IPS-NIHi11 (cell line): ENCODE measurements at regions not wholly inside any gene's neighbourhood (a gene's known extent, or its start where the extent isn't known, plus 50 kb on each side); places are given as distances from the start of the nearest gene placed in this dataset.
"Not testable (repeated sequence)": the region's sequence is repeated elsewhere in the genome, so short reads cannot be mapped to it uniquely, and the experiment has no call there.

Source experiments
- DNase-seq: peaks from one replicate; pipeline ENCODE4 v3.0.0; 2012; ENCODE audit warnings: mixed read lengths, low spot score

DNA sequence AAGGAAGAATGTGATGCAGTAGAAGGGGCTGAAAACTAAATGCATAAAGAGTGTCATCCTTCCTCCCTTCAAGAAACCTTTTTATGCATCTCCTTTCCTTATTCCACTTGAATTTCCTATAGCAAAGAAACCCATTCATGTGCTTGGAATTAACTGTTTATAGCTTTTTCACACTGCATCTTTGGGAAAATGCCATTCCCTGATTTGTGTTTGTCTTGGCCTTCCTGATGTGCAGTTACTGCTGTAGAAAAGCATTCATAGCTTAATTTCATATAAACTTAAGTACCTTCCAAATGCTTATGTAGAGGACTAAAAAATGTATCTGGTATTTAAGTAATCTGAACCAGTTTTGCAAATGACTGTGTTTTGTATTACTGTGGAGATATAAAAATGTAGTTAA lies 61.8 kb downstream of the SDR9C7 start:
- no peak for DNase-seq

DNA sequence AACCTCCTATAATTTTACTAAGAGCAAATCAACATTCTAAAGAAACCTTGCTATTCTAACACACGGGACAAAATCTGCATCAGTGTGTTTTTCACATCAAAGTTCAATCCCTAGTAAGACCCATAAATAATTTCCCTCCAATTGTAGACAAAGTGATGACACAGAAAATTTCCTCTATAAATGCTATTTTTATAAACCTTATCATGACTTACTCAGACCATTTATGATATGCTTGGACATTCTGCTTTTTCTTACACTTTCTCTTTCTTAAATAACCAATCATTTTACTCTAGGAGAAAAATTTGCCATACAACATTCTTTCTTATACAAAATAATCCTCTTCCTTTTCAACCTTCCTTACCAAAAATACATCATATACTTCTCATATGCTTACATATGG lies 67.0 kb downstream of the SDR9C7 start:
- no peak for DNase-seq

DNA sequence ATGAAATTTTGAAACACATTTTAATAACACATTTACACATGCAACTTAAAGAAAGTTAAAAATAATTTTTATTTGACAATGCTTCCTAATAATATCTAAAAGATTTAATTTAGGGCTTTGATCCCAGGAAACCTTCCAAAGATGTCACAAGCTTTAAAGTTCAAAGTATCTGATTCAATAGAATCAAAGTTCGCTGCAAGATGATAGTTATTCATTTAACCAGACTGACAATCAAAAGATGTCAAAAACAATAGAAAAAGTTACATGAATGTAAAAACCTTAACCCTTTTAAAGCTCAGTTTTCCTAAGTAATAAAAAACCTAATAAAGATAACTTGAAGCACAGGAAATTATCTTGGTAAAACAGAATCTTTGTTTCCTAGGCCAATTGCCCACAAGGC lies 67.7 kb downstream of the SDR9C7 start:
- no peak for DNase-seq

DNA sequence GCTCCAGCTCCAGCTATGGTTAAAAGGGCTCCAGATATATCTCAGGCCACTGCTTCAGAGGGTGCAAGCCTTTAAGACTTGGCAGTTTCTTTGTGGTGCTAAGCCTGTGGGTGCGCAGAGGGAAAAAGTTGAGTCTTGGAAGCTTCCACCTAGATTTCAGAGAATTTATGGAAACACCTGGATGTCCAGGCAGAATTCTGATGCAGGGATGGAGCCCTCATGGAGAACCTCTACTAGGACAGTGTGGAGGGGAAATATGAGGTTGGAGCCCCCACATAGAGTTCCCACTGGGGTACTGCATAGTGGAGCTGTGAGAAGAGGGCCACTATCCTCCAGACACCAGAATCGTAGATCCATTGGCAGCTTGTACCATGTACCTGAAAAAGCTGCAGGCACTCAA lies 69.9 kb downstream of the SDR9C7 start:
- no peak for DNase-seq

DNA sequence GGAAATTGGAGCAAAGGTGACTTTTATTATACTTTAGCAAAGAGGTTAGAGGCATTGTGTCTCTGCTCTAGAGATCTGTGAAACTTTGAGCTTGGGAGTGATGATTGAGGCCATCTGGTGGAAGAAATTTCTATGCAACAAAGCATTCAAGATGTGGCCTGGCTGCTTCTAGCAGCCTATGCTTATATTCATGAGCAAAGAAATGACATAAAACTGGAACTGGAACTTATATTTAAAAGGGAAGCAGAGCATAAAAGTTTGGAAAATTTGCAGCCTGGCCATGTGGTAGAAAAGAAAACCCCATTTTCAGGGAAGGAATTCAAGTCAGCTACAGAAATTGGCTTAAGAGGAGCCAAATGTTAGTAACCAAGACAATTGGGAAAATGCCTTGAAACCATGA lies 70.4 kb downstream of the SDR9C7 start:
- no peak for DNase-seq

DNA sequence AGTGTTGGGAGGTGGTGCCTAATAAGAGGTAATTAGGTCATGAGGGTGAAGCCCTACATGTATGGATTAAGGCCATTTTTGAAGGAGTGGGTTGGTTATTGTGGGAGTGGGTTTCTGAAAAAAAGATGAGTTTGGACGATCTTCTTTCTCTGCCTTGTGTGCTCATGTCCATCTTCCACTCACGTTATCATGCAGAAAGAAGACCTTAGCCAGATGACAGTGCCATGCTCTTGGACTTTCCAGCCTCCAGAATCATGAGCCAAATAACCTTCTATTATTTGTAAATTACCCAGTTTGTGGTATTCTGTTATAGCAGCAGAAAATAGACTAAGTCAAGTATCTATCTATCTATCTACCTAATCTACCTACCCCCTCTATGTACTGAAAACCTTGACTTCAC lies 71.9 kb downstream of the SDR9C7 start:
- no peak for DNase-seq

DNA sequence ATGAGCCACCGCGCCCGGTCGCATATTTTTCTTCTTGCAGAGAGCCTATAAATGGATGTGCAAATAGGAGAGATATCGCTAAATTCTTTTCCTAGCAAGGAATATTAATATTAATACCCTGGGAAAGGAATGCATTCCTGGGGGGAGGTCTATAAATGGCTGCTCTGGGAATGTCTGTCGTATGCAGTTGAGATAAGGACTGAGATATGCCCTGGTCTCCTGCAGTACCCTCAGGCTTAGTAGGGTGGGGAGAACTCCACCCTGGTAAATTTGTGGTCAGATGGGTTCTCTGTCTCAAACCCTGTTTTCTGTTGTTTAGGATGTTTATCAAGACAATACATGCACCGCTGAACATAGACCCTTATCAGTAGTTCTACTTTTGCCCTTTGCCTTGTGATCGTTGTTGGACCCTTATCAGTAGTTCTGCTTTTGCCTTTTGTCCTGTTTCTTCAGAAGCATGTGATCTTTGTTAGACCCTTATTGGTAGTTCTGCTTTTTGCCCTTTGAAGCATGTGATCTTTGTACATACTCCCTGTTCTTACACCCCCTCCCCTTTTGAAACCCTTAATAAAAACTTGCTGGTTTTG lies 80.7 kb downstream of the SDR9C7 start:
- DNase-seq: not testable (repeated sequence)

DNA sequence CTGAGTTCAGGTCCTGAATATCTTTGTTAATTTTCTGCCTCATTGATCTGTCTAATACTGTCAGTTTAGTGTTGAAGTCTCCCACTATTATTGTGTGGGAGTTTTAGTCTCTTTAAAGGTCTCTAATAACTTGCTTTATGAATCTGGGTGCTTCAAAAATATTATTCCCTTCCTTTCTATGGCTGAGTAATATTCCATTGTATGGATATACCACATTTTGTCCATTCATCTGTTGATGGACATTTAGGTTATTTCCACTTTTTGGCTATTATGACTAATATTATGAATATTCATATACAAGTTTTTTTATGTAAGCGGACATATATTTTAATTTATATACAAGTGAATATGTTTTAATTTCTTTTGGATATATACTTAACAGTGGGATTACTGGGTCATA lies 82.7 kb downstream of the SDR9C7 start:
- DNase-seq: no peak

DNA sequence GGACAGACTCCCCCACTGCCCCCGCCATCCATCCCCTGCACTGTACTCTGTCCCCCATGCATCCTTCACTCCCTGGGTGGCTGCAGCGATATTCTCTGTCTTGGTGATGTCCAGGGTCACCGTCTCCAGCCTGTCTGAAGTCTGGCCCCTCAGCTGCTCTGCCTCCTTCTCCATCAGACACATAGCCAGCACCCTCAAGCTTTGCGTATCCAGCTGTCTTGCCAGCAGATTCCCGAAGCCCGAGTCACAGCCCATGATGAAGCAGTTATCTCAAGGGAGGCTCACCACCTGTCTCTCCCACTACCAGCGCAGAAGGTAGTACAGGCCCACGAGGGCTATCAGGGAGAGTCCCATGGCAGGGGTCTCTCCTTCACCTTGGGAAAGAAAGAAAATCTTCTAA lies 77.8 kb downstream of the HSD17B6 start:
- no peak for DNase-seq

DNA sequence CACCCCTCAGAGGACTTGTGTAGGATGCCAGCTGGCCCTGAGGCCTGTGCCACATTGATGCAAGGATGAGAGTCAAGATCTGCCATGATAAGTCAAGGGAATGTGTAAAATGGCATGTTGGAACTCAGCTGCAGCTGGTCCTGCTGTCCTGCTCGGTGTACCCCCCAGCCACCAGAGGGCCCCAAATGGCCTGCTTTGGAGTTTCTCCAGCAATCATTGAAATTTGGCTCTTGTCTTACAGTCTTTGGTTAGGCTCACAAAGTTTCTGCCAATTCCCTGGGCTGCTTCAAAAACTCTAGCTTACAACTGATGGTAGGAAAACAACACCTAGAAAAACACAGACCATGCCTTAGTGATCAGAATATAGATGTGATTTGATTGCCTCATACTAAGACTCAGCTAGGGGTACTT lies 76.8 kb downstream of the HSD17B6 start:
- peak; percentile 73 for DNase-seq

DNA sequence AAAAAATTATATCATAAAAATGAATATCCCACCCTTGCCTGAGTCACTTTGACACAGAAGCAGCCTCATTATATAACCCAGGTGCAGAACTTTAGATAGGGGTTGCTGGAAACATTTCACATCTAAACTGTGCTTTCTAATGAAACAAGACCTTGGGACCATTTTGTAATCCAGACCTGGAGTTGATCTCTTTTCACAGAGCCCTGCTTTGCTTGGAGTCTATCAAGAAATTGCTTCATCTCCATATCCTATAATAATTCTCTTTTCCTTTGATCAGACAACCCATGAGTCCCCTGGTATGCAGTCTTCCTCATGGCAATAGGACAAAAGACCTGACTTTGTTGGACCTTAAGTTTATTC lies 76.3 kb downstream of the HSD17B6 start:
- DNase-seq: no peak

DNA sequence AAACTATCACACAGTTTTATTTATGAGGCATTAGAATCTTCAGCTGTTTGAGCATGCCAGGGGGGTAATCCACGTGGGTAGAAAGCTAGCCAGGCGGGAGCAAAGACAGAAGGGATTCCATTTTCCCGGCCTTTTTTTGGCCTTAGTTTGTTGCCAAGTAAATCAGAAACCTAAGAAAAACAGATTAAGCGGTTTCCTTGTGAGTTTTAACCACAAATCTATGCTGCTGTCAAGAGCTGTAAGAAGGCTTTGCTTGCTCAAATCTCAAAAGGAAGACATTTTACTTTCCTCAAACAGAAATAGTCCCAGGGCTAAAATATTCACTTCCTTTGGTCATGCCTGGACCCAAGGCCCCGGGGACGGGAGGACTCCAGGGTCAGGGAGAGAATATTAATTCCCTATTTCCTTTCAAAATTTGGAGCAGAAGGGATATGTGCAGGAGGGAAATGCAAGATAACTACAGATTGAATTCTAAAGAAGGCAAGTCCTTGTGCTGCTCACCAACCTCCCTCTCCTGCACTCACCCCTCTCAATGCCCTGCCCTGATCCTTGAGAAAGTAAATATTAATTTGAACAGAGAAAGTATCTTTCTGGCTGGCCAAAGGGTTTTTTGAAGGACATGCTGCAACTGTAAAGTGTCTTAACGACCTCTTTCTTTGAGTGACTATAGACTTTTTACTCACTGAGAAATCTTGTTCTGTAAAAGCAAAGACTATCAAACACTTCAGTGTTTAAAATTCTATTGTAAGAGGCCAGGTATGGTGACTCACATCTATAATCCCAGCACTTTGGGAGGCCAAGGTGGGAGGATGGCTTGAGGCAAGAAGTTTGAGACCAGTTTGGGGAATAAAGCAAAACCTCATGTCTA lies 75.7 kb downstream of the HSD17B6 start:
- no peak for DNase-seq
